ENCODE measurements at regions not wholly inside any gene's neighbourhood (a gene's known extent, or its start where the extent isn't known, plus 50 kb on each side); places are given as distances from the start of the nearest gene placed in this dataset.

DNA sequence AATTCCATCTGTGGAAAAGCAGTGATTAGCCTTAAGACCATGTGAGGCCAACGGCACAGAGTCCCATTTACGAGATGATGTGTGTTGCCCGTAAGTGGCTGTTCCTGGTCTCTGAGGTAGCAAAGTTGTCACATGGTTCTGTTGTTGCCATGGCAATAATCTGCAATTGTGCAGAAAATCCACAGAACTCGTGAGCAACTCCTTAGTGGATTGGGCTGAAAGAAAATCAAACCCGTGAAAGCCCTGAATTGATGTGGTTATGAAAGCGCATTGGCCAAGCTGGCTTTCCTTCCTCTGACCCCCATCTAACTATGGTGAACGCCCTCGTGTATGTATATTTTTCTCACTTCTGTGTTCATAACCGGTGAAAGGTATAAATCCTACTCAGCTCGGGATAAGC is 614.7 kb downstream of the EBF1 start:
- H3K4me3 ChIP-seq, result no peak overlapping the region
- peaks cover 37% of the 10 kb centered on the region for H3K4me1 ChIP-seq
- WGBS, 2 donors, result 61 to 62% methylated on average over 10 of the region's 10 CpGs
- no peaks in the 10 kb centered on the region for H3K9me3 ChIP-seq
- DNase-seq, result peak; percentile 34
- H3K36me3 ChIP-seq (ENCODE audit: low read depth, missing control alignments), result no peaks in the 10 kb centered on the region
- no peaks in the 10 kb centered on the region for H3K27me3 ChIP-seq
- no peak for TF ChIP-seq POLR2A (IDR thresholded peaks at IDR 0.05)
- TF ChIP-seq, protein P1, sequence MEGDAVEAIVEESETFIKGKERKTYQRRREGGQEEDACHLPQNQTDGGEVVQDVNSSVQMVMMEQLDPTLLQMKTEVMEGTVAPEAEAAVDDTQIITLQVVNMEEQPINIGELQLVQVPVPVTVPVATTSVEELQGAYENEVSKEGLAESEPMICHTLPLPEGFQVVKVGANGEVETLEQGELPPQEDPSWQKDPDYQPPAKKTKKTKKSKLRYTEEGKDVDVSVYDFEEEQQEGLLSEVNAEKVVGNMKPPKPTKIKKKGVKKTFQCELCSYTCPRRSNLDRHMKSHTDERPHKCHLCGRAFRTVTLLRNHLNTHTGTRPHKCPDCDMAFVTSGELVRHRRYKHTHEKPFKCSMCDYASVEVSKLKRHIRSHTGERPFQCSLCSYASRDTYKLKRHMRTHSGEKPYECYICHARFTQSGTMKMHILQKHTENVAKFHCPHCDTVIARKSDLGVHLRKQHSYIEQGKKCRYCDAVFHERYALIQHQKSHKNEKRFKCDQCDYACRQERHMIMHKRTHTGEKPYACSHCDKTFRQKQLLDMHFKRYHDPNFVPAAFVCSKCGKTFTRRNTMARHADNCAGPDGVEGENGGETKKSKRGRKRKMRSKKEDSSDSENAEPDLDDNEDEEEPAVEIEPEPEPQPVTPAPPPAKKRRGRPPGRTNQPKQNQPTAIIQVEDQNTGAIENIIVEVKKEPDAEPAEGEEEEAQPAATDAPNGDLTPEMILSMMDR (IDR thresholded peaks at IDR 0.05), result no peak
- peak overlapping the region in 1 of 2 donors; percentile 31 for H3K27ac ChIP-seq
- intact Hi-C loops (cut with DNase I; ENCODE audit: low total_unique reads), result no loop called here

DNA sequence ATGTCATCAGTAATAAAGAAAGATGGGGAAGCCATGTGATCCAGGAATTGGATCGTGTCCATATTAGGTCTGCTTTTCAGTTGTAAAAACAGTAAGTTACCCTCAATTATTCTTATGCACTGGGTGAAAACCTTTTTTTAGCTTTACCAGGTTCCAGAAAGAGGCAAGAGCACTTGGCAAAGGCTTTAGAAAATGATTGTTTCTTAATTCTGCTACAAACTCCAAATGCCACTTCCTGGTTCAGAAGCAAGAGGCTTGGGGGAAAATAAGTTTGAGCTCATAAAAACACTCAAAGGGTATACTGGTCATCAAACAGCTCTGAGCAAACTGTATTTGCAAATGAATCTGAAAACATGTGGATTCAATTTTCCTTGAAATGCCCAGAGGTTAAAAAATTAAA is 615.6 kb downstream of the EBF1 start:
- H3K4me3 ChIP-seq, result no peak overlapping the region
- H3K36me3 ChIP-seq (ENCODE audit: low read depth, missing control alignments), result no peaks in the 10 kb centered on the region
- no peak for DNase-seq
- intact Hi-C loops (cut with DNase I; ENCODE audit: low total_unique reads), result no loop called here
- no peaks in the 10 kb centered on the region for H3K9me3 ChIP-seq
- no peak overlapping the region for H3K27ac ChIP-seq
- WGBS, 2 donors, result 39 to 59% methylated on average over 1 of the region's 1 CpG
- peaks cover 41% of the 10 kb centered on the region for H3K4me1 ChIP-seq
- TF ChIP-seq, protein P1 (IDR thresholded peaks at IDR 0.05), result no peak
- TF ChIP-seq POLR2A (IDR thresholded peaks at IDR 0.05), result no peak
- no peaks in the 10 kb centered on the region for H3K27me3 ChIP-seq

DNA sequence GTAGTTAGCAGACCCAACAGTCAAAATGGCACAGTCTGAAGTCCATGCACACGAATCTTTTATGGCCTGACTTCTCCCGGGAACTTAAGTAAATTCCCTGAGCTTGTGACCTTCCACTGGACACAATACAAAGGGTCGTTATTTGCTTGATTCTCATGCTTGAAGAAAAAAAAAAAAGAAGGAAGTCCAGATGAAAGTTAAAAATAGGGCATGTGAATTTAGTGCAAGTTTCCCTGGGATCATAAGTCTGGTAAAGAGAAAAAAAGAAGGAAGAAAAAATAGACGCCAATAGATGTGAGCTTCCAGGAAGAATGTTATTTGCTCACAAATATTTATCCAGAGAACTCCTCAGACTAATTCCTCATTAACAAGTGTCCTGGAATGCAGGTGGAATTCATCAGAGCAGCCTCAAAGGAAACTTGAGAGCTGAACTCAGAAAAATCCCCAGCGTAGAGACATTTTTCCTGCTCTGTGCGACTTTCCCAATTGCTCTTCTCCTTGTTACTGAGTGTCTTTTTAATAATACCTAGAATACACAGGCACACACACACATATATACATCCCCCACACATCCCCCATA is 616.3 kb downstream of the EBF1 start:
- H3K36me3 ChIP-seq (ENCODE audit: low read depth, missing control alignments), result no peaks in the 10 kb centered on the region
- peaks cover 41% of the 10 kb centered on the region for H3K4me1 ChIP-seq
- H3K27ac ChIP-seq, result peak overlapping the region in 1 of 2 donors; percentile 62
- WGBS, 2 donors, result 45 to 47% methylated on average over 6 of the region's 6 CpGs
- H3K9me3 ChIP-seq, result no peaks in the 10 kb centered on the region
- no peak for TF ChIP-seq POLR2A (IDR thresholded peaks at IDR 0.05)
- TF ChIP-seq, protein P1 (IDR thresholded peaks at IDR 0.05), result no peak
- intact Hi-C loops (cut with DNase I; ENCODE audit: low total_unique reads), result no loop called here
- no peaks in the 10 kb centered on the region for H3K27me3 ChIP-seq
- H3K4me3 ChIP-seq, result no peak overlapping the region
- peak; percentile 39 for DNase-seq

DNA sequence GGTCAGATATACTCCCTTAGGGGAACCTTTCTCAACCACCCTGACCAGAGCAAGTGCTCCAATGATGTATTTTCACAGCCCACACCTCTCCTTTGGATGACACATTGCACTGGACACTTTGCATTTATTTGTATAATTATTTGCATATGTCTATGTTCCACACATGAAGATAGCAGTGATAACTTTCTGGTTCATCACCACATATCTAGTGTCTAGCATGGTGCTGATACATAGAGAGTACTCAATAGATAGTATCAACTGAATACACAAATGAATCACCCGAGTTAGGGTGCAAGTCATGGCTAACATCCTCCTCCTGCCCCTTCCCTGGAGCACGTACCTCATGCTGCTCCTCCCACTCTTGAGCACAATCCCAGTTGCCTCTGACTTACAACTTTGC is 617.6 kb downstream of the EBF1 start:
- 67 to 69% methylated on average over 1 to 2 of the region's 2 CpGs for WGBS, 2 donors
- Histone ChIP-seq H3K36me3 (ENCODE audit: low read depth, missing control alignments) (no peaks in the 10 kb centered on the region), H3K27ac (no peak overlapping the region), H3K9me3 (no peaks in the 10 kb centered on the region), H3K4me1 (peaks cover 33% of the 10 kb centered on the region), H3K27me3 (no peaks in the 10 kb centered on the region), H3K4me3 (no peak overlapping the region)
- TF ChIP-seq POLR2A (IDR thresholded peaks at IDR 0.05), result no peak
- TF ChIP-seq, protein P1 (IDR thresholded peaks at IDR 0.05), result no peak
- no peak for DNase-seq
- intact Hi-C loops (cut with DNase I; ENCODE audit: low total_unique reads), result no loop called here

DNA sequence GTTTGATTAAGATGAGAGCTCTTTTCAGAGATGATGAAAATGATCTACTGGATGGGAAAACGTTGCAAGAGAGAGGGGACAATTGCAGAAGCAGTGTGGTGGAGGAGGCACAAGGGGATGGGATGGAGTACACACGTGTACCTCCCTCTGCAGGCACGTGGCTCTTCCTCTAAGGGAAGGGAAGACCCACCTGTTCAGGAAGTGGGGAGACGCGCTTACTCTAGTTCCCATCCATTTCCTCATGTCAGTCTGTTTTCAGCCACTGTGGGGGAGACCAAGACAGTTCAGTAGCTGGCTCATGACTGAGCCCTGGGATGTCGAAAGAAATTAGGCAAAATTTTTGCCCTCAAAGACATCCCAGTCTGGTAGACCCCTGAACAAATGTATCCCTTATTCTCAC is 619.2 kb upstream of the CLINT1 start:
- DNase-seq, result no peak
- no peak overlapping the region for H3K27ac ChIP-seq
- TF ChIP-seq POLR2A (IDR thresholded peaks at IDR 0.05), result no peak
- TF ChIP-seq, protein P1 (IDR thresholded peaks at IDR 0.05), result no peak
- peaks cover 7% of the 10 kb centered on the region for H3K4me1 ChIP-seq
- no peak overlapping the region for H3K4me3 ChIP-seq
- intact Hi-C loops (cut with DNase I; ENCODE audit: low total_unique reads), result no loop called here
- WGBS, 2 donors, result 74 to 89% methylated on average over 6 of the region's 6 CpGs
- H3K36me3 ChIP-seq (ENCODE audit: low read depth, missing control alignments), result no peaks in the 10 kb centered on the region
- H3K27me3 ChIP-seq, result no peaks in the 10 kb centered on the region
- H3K9me3 ChIP-seq, result no peaks in the 10 kb centered on the region
